Amygdala (tissue), 56 donors: ENCODE measurements at regions not wholly inside any gene's neighbourhood (a gene's known extent, or its start where the extent isn't known, plus 50 kb on each side); places are given as distances from the start of the nearest gene placed in this dataset.
"Not testable (repeated sequence)": the region's sequence is repeated elsewhere in the genome, so short reads cannot be mapped to it uniquely, and the experiment has no call there.

ENCODE experiments used
- DNase-seq, 56 donors: peaks; one replicate each; lab custom pipeline; 2025; lab: John Stamatoyannopoulos, UW

GRCh38 chr5:21071986-21072385, 1084.0 kb upstream of the CDH18 start:
- no peak for DNase-seq

- DNase-seq = no peak
Observed at GRCh38 chr5:21071421-21071820, 1083.4 kb upstream of the CDH18 start.

- no peak for DNase-seq
Observed at GRCh38 chr5:21070858-21071257, 1082.9 kb upstream of the CDH18 start.

- DNase-seq = no peak
Observed at GRCh38 chr5:21067724-21068123, 1079.7 kb upstream of the CDH18 start.

GRCh38 chr5:21063146-21063545, 1075.1 kb upstream of the CDH18 start:
- DNase-seq = no peak

GRCh38 chr5:21058289-21058688, 1070.3 kb upstream of the CDH18 start:
- no peak for DNase-seq

- DNase-seq = no peak
Observed at GRCh38 chr5:21051945-21052344, 1063.9 kb upstream of the CDH18 start.

- DNase-seq = no peak
Observed at GRCh38 chr5:21049901-21050300, 1061.9 kb upstream of the CDH18 start.

- DNase-seq = no peak
Observed at GRCh38 chr5:21030981-21031380, 1043.0 kb upstream of the CDH18 start.

GRCh38 chr5:21024966-21025365, 1037.0 kb upstream of the CDH18 start:
- no peak for DNase-seq

GRCh38 chr5:21013237-21013636, 1025.2 kb upstream of the CDH18 start:
- DNase-seq = no peak

- no peak for DNase-seq
Observed at GRCh38 chr5:21007781-21008180, 1019.8 kb upstream of the CDH18 start.

- not testable (repeated sequence) for DNase-seq
Observed at GRCh38 chr5:20988933-20989332, 1000.9 kb upstream of the CDH18 start.

- DNase-seq = no peak
Observed at GRCh38 chr5:20985754-20986153, 997.8 kb upstream of the CDH18 start.

GRCh38 chr5:20974426-20974825, 986.4 kb upstream of the CDH18 start:
- DNase-seq = no peak

GRCh38 chr5:20972419-20972925, 984.5 kb upstream of the CDH18 start:
- peak in 35 of 56 donors; percentile 2 to 62 (median 13) for DNase-seq

GRCh38 chr5:20959347-20959746, 971.3 kb upstream of the CDH18 start:
- DNase-seq = no peak

- DNase-seq = no peak
Observed at GRCh38 chr5:20958641-20959040, 970.6 kb upstream of the CDH18 start.

GRCh38 chr5:20956134-20956533, 968.1 kb upstream of the CDH18 start:
- DNase-seq = no peak

GRCh38 chr5:20949636-20950035, 961.6 kb upstream of the CDH18 start:
- no peak for DNase-seq

- DNase-seq = not testable (repeated sequence)
Observed at GRCh38 chr5:20943183-20943971, 955.4 kb upstream of the CDH18 start.

- not testable (repeated sequence) for DNase-seq
Observed at GRCh38 chr5:20942603-20943002, 954.6 kb upstream of the CDH18 start.
